ENCODE measurements at regions not wholly inside any gene's neighbourhood (a gene's known extent, or its start where the extent isn't known, plus 50 kb on each side); places are given as distances from the start of the nearest gene placed in this dataset.
"Not testable (repeated sequence)": the region's sequence is repeated elsewhere in the genome, so short reads cannot be mapped to it uniquely, and the experiment has no call there.

DNA sequence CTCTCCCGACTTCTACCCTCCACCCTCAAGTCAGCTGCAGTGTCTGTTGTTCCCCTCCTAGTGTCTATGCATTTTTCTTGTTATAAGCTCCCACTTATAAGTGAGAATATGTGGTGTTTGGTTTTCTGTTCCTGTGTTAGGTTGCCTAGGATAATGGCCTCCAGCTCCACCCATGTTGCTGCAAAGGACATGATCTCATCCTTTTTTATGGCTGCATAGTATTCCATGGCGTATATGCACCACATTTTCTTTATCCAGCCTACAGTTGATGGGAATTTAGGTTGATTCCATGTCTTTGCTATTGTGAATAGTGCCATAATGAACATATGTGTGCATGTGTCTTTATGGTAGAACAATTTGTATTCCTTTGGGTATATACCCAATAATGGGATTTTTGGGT, 80.7 kb downstream of the SPTSSA start:
- FAIRE-seq: not testable (repeated sequence)

GRCh38 chr14:34380471-34380845, 81.6 kb downstream of the SPTSSA start:
- FAIRE-seq: no peak

DNA sequence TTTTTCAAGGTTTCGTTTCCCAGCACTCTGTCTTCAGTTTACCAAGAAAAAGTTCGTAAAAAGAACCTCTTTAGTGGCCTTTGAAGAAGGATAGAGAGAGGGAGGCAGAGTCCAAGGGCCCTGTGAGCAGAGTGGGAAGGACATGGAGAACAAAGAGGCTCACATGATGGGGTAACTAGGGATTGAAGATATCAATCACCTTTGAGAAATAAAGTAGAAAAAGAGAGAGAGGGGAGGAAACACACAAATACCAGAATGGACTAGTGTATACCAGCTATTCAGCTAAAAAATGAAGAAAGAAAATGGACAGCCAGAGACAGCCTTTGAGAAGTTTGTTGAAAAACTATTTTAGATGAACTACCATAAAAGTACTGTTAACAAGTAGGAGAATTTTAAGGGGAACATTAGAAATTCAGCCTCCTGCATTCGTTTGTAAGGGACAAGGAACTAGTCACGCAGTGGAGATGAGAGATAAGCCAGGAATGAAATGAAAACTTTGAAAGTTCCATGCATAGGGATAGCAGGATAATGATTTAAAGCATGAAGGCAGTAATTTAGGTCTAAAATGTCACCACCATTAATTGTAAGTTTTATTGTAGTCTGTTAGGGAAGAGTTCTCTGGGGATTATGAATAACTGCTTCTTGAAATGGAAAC, 82.1 kb downstream of the SPTSSA start:
- no peak for FAIRE-seq

DNA sequence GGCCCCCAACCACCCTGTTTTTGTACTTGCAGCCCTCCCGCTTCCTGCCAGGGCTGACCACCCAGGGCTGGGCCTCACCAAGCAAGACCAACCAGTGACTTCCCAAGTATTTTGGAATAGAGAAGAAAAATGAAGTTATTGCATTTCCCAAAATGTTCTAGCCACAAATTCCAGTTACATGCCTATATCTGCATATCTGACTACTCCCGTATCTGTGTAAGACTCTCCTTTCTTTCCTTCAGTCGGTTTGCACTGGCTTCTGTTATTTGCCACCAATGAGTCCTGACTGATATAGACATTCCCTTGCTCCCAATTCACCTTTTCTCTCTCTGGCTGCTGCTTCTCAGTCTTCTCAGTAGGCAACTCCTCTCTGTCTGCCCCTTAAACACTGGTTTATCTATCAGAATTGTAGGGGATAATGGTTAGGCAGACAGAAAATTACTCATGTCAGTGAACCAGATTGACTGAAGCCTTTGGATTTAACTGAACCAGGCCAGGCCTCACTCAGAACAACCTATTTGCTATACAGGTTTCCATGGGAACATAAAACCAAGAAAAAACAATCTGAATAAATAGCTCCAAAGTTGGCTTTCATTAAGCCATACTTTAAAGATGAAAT, 85.3 kb downstream of the SPTSSA start:
- FAIRE-seq: no peak

GRCh38 chr14:34374998-34375740, 86.9 kb downstream of the SPTSSA start:
- FAIRE-seq: no peak

- FAIRE-seq: no peak
These were observed 88.8 kb downstream of the SPTSSA start for GRCh38 chr14:34373191-34373590.

GRCh38 chr14:34372786-34373185, 89.3 kb downstream of the SPTSSA start:
- FAIRE-seq: no peak

DNA sequence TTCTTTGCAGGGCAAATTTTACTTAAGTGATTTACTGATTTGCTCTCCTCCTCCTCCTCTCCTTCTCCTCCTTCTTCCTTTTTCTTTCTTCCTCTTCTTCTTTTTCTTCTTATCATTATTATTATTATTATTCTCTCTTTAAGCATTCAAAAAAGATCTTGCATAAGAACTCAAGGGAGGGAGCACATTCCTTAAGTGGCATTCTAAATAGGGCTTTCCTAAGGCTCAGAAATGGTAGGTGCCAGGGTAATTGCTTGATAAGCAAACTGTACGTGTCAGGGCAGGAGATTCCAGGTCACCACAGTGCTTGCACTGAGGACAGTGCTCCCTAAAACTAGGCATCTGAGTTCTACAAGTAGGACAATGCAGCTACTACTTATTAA, 92.4 kb downstream of the SPTSSA start:
- FAIRE-seq: no peak

DNA sequence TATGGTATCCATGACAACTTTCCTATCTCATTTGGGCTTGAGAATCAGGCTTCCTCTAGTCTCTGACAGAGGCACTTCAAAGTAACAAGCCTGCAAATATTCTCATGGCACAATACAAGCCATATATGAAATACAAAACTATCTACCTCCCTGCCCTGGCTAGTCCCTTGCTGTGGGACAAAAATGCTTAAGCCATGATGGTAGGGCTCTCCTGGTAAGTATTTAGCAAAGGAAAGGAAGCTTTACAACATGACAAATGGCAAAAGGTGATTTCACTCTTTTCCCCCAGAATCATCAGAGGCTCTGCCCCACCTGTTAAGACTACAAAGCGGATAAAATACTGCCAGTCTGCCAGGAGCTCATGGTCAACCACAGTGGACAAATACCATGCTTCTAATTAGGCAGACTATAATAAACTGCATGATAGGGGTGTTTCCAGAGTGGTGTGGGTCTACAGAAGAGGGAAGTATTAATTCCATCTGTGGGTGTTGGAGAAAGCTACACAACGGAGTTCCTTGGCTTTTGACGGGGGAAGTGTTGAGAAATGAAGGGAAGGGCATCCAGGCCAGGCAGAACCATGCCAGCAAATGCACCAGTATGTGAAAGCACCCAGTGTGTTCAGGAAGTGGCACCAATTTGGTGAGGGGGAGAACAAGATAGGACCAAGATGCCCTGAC, 92.9 kb downstream of the SPTSSA start:
- no peak for FAIRE-seq

DNA sequence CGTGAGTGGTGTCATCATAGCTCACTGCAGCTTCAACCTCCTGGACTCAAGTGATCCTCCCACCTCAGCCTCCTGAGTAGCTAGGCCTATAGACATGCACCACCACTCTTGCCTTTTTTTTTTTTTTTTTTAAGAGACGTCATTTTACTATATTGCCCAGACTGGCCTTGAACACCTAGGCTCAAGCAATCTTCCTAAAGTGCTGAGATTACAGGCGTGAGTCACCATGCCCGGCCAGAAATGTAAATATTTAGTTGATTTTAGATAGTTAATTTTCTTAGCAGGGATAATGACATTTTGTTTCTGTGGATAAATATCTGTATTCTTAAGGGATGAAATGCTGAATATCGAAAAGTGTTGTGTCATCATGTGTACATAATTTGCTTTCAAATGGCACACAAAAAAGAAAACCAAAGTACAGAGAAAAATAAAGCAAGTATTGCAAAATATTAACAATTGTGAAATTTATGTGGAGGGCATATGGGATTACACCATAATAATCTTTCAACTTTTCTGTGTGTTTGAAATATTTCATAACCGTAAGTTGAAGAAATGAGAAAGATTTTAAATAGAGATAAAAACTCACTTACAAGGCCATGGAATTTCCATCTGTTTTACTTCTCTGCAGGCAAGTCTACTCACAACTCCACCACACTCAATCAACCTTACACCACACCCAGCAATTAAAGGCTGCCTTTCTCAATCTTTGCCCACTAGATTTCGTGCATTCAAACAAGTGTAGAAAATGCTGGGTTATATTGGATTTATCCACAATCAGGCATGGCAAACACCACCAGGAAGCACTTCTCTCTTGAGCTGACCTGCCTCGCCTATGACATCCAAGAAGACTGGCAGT, 93.7 kb downstream of the SPTSSA start:
- no peak for FAIRE-seq

GRCh38 chr14:34365309-34365915, 96.6 kb downstream of the SPTSSA start:
- peak; percentile 29 for FAIRE-seq

DNA sequence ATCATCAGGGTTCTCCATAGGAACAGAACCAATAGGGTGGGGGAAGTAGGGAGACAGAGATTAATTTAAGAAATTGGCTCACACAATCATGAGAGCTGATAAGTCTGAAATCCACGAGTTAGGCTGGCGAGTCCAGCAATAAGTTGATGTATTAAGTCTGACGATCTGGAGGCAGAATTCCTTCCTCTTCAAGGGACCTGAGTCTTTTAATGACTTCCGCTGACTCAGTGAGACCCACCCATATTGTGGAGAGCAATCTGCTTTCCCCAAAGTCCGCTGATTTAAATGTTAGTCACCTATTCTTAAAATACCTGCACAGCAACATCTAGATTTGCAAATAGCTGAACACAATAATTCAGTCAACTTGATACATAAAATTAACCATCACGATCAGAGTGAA, 97.8 kb downstream of the SPTSSA start:
- FAIRE-seq: no peak

DNA sequence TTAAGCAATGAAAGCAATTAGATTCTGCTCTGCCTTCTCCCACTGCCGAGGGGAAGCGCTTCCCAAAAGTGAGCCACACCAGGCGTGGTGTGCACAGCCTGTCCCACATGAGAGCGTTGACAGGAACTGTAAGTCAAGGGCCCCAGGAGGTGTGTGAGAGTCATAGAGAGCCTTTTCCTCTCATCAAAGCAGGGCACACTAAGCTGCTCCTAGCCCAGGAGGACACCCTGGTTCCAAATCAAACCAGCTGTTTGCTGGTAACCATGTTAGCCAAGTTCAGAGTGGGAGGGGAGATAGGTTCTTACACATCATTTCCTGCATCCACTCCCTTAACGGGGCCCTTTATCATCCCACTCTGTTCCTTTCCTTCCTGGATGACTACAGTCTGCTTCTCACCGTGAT, 98.3 kb downstream of the SPTSSA start:
- no peak for FAIRE-seq

DNA sequence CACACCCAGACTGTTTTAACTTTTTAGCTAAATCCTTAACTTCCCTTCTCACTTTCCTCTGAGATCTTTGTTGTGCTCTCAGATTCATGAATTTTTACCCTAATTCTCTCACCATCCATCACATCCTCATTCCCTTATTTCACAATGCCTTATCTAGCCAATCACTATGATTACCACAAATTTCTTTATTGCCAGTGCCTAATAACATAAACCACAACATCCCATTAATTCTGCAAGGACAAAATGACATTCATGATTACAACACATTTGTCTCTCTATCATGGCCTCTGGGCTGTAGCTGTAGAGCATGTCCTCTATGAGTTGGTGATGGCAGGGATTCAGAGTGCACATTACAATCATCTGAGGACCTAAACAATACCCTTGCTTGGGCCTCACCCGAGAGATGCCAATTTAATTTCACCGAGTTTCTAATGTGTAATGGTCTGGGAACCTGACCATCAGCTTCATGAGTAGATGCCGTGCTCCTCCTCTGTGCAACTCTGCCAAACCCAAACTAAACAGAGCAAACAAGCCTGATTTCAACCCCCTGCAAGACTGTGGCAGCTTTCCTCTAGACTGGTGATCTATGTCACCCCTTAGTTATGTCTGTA, 99.3 kb downstream of the SPTSSA start:
- FAIRE-seq: no peak

GRCh38 chr14:34361504-34362011, 100.5 kb downstream of the SPTSSA start:
- FAIRE-seq: no peak

DNA sequence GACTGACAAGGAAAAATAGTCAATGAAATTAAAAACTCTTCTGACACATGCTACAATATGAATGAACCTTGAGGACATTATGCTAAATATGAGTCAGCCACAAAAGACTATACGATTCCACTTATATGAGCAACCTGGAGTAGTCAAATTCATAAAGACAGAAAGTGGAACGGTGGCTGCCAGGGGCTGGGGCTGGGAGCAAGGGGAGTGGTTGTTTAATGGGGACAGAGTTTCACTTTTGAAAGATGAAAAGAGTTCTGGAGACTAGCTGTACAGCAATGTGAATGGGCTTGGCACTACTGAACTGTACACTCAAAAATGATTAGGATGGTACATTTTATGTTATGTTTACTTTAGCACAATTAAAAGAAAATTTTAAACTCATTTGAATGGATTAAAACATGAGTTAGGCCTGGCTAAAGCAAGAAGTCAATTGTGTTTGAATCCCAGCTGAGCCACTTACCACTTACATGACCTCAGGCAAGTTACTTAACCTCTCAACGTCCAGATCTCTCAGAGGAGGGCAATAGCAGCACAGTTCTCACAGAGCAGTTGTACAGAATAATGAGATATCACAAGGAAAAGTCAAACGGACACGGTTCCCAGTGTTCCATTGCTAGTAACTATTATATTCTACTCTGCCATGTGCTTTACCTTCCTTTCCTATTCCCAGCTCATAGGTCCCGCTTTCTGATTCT, 102.5 kb downstream of the SPTSSA start:
- FAIRE-seq: no peak

DNA sequence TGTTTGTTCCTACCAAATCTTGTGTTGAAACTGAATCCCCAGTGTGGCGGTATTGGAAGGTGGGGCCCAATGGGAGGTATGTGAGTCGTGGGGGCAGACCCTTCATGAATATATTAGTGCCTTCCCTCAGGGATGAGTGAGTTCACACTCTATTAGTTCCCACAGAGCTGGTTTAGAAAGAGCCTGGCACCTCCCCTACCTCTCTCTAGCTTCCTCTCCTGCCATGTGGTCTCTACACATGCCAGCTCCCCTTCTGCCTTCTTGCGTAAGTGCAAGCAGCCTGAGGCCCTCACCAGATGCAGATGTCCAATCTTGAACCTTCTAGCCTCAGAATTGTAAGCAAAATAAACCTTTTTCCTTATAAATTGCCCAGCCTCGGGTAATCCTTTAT, 105.8 kb downstream of the SPTSSA start:
- FAIRE-seq: no peak

- FAIRE-seq: no peak
These were observed 106.3 kb downstream of the SPTSSA start for GRCh38 chr14:34355584-34356263.

DNA sequence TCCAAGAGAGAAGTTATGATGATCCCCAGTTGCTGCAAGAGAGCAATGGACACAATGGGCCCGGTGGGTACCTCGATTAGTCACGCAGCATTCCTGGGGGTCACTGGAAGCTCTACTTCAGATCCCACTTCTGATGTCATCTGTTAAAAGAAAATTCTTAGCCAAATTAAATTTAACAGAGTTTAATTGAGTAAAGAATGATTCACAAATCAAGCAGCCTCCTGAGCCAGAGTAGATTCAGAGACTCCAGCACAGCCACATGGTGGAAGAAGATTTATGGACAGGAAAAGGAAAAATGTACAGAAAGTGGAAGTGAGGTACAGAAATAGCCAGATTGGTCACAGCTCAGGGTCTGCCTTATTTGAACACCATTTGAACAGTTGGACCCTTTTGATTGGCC, 107.5 kb downstream of the SPTSSA start:
- FAIRE-seq: no peak

DNA sequence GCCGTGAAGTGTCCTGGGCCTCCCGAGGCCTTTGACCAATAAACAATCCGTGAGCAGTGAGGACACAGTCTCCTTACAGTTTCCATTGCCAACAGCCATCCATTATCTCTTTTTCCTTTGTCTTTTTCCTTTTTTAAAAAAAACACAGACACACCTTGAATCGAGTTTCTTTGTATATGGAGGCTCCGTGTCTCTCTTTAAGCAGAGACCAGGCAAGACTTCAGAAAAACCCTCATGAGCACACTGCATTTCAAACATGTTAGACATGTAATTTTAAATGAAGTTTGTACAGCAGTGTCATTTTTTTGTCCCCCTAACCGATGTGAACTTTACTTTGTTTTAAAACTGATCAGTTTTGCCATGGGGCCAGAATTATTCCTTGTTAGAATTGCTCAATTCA, 111.1 kb downstream of the SPTSSA start:
- no peak for FAIRE-seq

Measured in TTC549 (cell line).